Prostate gland (tissue), 2 donors: ENCODE measurements at regions not wholly inside any gene's neighbourhood (a gene's known extent, or its start where the extent isn't known, plus 50 kb on each side); places are given as distances from the start of the nearest gene placed in this dataset.

Experiments used
- CTCF ChIP-seq, 4 experiments: fragments of 200-600 bp in 2 of 4; fragments of 450-650 bp in 2 of 4; sonication (generic) in 2 of 4; IDR thresholded peaks; 1 replicate in 3 of 4; 2 replicates in 1 of 4; pipeline ENCODE4 v1.5.1; 2016 to 2019; ENCODE audit warnings: antibody characterized with exemption in 4 of 4, mild to moderate bottlenecking in 2 of 4, moderate library complexity in 2 of 4
- POLR2A ChIP-seq: fragments of 450-650 bp; IDR thresholded peaks from one replicate; pipeline ENCODE4 v1.6.1; 2016; ENCODE audit warnings: antibody characterized with exemption, mild to moderate bottlenecking

- TF ChIP-seq CTCF (IDR thresholded peaks at IDR 0.05) (no peak), POLR2A (no peak)
Observed at GRCh38 chrX:131923614-131924250, 99.4 kb upstream of the STK26 start.
